NCI-H2029 (cell line): ENCODE measurements at regions not wholly inside any gene's neighbourhood (a gene's known extent, or its start where the extent isn't known, plus 50 kb on each side); places are given as distances from the start of the nearest gene placed in this dataset.
"Not testable (repeated sequence)": the region's sequence is repeated elsewhere in the genome, so short reads cannot be mapped to it uniquely, and the experiment has no call there.

Source experiments
- DNase-seq: peaks from one replicate; lab custom pipeline; 2025; lab: John Stamatoyannopoulos, UW

DNA sequence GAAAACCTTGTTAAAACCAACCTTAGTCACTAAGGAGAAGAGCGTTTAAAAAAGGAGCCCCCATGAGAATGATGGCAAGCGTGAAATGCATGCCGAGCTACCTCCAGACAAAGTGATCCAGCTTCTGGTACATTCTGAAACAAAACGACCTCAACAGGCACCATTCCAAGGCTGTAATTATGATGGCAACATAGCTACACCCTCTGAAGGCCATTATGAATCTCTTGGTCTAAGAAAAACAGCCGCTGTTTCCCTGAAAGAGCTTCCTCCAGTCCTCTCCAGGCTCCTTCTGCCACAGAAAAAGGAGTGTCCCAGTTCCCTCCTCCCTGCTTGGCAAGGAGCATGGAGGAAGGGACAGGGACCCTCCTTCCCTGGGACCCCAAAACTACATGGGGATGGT lies 50.0 kb upstream of the ABLIM1 start:
- no peak for DNase-seq

DNA sequence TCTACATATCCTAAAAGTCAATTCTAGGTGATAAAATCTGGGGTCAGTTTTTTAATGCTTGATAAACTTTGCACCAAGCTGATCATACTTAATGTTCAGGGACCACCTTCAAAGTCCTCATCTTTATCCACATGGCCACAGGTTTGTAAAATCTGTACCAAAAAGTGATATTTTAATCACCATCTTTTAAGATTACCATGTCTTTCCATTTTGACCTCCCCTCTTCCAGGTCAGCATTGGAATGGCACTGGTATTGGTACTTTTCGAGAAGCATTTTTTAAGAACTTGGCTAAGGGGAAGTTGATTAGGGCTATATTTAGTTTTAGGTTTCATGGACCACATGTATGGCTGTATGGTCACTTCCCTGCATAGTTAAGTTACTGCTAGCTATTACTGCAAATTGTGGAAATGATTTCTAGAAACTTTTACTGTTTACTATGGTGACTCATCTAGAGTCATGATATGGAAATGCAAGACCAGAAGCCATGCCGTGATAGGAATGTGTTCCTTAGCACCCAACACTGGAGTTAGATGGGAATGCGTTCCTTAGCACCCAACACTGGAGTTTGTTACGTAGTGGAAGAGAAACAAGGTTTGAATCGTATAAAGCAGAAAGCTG lies 50.8 kb upstream of the ABLIM1 start:
- DNase-seq: no peak

DNA sequence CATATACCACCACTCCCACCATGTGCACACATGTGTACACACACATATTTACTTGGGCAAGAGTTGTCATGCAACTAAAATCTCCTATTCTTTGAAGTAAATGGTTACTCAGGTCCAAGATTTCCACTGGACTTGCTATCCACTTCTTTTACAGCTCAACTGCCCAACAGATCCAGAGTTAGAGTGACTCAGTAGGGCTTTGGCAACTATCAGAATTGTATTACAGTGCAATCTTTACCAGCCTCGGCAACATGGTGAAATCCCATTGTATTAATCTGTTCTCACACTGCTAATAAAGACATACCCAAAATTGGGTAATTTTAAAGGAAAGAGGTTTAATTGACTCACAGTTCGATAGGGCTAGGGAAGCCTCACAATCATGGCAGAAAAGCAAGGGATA lies 51.9 kb upstream of the ABLIM1 start:
- no peak for DNase-seq

DNA sequence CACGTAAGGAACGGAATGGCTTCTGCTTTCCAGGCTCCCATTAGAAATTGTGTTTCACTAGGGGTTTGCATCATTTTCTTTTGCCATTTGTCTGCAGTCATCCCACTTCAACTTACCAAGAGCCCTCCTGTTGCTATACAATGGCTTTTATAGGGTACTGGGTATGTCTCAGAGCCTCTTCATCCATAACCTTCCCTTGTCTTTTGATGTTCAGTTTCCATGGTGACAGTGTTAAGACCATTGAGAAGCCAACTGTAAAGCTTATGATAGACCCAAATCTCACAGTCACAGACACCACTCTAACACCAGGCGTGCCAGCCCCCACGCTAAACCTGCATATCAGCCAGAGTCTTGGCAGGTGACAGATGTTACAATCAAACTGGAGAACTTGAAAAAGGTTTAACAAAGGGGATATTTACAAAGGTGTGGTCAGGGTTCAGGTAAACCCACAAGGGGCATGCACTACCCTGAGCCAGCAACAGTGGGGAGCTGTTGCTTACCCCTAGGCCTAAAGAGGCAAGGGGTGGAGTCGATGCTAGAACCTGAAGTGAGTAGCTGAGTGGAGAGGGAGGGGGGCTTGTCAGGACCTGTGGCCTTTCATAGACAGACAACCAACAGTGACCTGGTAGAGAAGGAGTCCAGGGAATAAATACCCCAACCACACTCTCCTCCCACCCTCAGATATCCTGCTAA lies 53.2 kb upstream of the ABLIM1 start:
- DNase-seq: no peak

DNA sequence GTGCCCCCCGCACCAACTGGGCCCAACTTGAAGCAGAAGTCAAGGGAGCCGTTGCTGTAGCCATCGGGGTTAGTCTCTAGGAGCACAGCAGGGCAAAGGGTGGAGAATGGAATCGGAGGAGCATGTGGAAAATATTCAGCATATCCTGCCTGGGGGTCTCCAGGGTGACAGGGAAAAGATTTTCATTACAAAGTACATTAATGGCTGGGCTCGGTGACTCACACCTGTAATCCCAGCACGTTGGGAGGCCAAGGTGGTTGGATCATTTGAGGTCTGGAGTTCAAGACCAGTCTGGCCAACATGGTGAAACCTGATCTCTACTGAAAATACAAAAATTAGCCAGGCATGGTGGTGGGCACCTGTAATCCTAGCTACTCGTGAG lies 53.8 kb upstream of the ABLIM1 start:
- no peak for DNase-seq

DNA sequence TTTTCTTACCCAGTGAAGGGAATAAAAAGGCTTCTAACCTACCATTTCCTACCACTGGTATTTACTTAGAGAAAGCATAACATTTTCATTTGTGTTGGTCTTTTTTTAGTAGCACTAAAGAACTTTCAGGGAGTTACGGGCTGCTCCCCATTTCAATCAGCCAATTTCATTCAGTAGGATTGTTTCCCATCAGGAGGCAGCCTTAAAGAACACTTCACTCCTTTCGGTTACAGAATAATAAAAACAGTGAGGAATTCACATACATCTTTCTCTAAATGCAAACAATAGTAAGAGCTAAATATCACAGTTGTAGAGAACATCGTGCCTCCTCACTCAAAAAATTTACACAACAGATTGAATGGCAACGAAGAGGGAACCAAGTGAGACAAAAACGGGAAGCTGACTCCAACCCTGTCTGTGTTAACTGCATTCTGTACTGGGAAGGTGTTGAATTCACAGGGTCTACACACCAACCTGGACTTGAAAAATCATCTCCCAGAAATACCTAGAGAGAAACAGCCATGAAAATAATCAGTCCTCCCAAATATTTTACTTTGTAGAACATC lies 55.5 kb upstream of the ABLIM1 start:
- no peak for DNase-seq

DNA sequence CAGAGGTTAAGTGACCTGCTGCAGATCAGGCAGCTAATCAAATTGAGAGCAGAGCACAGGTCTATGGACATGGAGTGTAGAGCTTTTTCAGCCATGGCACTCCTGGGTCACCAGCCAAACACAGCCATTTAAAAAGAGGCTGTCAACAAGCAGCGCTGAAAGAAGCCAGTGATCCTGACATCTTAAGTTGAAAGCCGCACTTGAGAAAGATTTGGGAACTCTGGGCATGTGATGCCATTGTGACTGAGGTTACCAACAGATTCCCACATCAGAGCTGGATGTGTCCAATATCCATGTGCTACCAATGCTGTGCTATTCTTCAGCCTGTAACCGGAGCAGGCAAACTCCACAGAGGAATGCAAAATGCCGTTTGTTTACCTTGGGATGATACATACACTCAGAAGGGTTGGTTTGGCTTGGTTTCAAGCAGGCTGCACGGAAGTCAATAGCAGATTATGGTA lies 56.2 kb upstream of the ABLIM1 start:
- DNase-seq: peak; percentile 86

DNA sequence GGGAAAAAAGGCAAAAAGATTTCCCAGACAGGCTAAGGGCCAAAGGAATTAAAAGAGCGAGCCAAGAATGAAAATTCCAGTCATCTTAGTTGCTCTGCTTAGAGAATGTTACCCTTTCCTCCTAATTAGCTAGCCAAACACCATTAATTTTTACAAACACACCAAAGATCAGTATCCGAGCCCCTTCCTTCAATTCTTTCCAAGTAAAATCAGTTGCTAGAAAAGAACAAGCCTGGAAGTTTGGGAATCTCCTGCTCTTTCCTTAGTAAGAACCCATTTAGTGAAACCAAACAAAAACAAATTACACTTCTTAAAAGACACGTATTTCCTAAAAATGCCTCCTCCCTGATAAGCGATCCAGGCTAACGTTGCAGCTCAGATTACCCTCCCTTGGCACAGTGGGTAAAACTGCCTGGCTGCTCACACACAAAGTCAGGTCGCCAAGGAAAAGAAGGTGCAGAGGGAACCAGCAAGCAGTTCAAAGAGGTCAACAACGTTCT lies 57.1 kb upstream of the ABLIM1 start:
- no peak for DNase-seq

DNA sequence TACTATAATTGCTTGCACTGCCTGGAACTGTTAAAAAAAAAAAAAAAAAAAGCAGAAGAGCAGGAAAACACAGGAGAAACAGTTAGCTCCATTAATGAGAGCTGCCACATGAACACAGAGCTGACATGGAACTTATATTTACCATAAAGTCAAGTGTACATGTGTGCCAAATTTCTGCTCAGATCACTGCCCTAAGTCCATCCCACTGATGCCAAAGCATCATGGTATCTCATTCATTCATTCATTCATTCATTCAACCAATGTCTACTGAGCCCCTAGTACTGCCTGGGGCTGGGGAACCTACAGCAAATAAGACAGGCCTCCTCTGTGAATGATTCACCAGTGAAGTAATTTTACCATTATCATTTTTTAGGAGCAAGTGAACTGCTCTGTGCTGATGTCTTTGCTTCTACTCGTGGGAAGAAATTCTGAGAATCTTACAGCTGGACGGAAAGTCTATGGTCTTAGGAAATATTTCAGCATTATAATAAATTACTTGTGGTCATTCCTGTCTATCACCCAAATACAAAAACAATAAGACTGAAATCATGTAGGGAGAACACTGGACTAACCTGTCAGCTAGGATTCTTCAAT lies 58.8 kb upstream of the ABLIM1 start:
- no peak for DNase-seq

DNA sequence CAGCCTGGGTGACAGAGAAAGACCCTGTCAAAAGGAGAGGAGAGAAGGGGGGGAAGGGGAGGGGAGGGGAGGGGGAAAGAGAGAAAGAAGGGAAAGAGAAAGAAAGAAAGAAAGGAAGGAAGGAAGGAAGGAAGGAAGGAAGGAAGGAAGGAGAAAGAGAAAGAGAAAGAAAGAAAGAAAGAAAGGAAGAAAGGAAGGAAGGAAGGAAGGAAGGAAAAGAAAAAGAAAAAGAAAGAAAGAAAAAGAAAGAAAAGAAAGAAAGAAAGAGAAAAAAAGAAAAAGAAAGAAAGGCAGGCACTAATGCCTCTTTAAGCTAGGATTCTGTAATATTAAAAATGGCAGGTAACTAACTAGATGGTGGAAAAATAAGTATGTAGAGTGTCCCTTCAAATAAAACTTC lies 59.8 kb upstream of the ABLIM1 start:
- DNase-seq: not testable (repeated sequence)

DNA sequence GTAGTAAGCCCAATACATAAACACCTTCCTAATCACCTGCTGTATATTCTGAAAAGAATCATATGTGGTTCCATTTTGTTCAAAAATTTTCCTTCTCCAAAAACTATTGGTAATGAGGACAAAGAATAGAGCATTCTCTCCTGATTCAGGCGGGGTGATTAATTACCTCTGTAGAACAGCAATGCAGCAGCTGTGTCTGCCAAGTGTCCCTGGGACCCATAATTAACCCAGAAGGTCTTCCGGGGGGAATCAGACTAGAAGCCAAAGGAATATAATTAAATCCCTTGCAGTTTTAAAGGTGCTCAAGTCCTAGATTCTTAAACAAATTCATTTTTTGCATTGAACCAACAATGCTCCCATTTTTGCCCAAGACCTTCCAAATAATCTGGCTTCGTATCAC lies 60.3 kb upstream of the ABLIM1 start:
- DNase-seq: no peak

DNA sequence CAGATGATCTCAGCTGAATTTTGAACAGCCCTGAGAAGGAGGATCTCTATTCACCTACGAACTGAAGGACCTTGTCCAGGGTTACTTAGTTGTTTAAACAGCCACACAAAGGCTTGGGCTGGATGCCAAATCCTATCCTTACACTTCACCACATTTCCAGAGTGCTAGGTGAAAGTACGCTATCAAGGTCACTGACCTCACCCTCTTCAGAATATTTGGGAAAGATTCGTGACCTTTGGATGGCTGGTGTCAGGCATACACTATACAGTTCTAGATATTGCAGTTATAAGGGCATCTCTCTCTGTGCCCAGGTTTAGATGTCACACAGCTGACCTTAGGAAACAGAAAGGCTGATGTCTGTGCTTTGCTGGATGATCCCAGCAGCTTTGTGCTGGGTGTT lies 61.2 kb upstream of the ABLIM1 start:
- peak; percentile 77 for DNase-seq

DNA sequence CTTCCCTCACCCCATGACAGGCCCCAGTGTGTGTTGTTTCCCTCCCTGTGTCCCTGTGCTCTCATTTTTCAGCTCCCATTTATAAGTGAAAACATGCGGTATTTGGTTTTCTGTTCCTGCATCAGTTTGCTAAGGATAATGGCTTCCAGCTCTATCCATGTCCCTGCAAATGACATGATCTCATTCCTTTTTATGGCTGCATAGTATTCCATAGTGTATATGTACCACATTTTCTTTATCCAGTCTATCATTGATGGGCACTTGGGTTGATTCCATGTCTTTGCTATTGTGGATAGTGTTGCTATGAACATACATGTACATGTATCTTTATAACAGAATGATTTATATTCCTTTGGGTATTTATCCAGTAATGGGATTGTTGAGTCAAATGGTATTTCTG lies 61.9 kb upstream of the ABLIM1 start:
- DNase-seq: not testable (repeated sequence)

DNA sequence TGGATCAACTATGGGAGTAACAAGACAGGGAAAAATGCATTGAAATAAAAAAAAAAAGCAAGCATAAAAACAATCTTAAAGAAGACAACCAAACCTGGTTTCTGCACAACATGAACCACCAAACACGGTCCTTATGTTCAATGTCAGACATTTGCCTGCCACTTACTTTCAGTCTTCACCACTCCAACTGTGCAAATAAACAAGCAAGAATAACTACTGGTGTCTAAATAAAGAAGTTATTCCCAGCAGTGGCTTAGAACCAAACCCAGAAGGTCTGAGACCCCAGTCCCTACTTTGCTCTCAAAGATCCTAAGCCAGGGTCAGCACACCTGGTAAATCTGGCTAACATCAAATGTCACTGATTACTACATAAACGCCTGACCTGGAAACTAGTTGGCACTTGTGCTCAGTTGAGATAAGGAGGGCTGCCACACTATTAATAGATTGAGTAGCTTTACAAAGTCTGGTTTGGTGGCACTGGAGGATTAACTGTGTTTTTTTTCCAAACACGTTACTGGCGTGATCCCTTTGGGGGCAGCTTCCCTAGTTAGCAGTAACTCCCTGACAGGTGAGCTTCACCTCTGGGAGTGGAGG lies 62.7 kb upstream of the ABLIM1 start:
- no peak for DNase-seq

DNA sequence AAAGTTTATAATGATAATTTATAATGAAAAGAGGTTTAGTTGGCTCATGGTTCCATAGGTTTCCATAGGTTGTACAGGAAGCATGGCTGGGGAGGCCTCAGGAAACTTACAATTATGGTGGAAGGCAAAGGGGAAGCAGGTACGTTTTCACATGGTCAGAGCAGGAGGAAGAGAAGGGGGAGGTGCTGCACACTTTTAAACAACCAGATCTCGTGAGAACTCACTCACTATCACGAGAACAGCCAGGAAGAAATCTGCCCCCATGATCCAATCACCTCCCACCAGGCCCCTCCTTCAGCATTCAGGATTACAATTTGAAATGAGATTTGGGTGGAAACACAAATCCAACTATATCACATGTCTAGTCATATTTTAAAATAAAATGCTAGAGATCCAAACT lies 64.1 kb upstream of the ABLIM1 start:
- not testable (repeated sequence) for DNase-seq

DNA sequence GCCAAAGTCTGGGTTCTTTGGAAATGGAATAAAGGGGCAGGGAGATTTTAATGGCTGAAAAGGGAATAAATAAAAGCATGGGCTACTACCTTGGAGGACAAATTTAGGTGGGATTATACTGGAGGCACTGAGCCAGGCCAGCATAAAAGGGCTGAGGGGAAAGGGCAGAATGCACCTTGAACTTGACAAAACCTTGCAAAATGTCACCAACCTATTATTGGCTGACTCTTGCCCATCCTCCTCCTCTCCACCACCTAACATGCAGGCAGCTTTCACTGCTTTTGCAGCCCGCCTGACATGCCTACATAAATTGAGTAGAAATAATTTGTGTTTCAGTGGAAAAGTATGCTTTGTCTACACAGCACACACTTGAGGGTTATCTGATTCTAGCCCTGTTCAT lies 65.3 kb upstream of the ABLIM1 start:
- DNase-seq: no peak

DNA sequence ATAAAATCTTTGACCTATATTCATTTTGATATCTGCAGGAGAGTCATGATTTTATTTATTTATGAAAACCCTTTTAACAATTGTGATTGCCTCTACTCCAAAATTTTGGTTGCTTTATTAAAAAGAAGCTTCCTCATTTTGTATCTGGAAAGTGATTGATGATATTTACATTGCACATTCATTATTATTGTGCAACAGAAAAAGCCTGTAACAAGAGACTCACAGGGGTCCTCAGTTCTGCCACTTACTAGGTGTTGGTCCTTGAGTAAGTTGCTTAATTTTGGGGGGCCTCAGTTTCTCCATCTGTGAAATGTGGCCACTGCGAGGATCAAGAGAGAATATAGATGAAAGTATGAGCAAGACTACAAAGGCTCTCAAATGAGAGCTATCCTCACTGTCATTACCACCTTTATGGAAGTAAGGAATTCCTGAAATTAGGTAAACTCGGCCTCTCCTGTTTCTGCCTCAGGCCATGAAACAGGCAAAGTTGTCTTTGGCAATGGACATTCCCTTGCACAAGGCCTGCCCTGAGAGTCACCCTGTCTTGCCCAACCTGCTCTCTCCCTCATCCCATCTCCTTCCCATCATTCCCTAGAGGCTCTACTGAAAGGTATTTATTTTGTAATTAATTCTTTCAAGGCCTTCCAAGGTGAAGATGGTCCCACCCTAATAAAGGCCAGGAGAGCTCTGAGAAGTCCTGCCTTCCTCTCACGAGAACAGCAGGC lies 66.1 kb upstream of the ABLIM1 start:
- no peak for DNase-seq

DNA sequence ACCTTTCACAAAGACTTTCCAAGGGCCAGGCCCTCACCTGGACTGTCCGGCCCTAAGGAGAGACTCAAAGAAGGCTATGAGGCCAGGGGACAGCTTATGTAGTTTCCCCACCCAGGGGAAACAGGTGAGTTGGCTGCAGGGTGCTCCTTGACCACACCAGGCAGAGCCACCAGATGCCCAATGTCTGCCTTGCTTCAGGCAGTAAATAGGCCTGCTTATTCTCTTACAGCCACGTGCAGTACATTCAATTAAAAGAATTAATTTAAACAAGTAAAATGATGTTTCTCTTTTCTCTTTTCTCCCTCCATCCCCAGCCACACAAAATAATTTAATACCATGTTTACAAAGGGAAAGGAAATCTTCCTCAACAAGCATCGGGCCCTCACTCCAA lies 66.6 kb upstream of the ABLIM1 start:
- DNase-seq: no peak

DNA sequence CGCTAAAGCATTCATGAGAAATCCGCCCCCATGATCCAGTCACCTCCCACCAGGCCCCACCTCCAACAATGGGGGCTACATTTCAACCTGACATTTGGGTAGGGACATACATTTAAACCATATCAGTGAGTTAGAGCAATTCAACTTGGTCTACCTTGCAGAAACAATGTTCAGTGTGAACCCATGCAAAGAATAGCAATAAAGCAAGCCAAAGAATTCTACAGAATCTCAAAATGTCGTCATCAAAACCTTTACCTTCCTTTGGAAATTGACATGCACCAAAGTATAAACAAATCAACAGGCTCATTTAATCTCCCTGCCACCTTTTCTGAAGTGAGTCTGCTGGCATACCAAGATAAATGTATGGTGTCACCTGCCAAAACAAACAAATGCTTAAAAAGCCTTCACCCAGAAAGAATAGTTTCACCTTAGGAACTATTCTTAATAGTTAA lies 68.8 kb upstream of the ABLIM1 start:
- DNase-seq: no peak

DNA sequence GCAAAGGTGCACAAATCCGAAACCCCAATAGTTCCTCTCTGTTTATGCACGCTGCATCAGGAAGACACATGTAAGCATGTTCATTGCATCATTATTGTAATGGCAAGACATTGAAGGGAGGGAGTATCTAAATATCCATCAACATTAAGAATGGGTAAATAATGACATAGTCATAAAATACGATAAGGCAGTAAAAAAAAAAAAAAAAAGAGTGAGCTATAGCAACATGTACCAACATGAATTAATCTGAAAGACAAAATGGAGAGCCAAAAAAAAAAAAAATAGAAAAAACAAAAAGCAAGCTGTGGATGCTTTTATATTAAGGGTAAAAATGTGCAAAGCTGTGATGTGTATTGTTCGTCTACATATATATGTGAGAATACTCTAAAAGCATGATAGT lies 70.2 kb upstream of the ABLIM1 start:
- no peak for DNase-seq

DNA sequence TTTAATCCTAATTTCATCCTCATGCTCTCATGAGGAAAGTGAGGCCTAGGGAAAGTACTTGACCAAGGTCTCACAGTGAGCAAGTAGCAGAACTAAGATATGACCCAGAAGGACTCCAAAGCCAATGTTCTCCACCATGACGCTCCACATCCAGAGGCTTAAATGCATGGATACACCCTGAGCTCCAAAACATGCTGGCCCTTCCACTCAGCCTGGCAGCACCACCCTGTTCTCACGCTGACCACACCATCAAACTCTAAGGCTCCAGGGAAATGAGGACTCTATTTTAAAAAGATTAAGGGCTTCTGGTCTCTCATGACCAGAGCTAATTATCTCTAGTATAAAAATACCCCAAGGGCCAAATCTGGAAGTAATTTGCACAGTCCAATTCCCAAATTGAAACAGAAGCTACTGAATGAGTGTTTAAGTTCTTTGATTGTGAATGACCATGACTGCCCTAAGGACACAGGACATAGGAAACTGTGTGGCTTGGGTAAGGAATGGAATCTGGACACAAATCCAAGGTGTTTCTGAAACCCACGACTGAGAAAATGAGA lies 71.1 kb upstream of the ABLIM1 start:
- no peak for DNase-seq

DNA sequence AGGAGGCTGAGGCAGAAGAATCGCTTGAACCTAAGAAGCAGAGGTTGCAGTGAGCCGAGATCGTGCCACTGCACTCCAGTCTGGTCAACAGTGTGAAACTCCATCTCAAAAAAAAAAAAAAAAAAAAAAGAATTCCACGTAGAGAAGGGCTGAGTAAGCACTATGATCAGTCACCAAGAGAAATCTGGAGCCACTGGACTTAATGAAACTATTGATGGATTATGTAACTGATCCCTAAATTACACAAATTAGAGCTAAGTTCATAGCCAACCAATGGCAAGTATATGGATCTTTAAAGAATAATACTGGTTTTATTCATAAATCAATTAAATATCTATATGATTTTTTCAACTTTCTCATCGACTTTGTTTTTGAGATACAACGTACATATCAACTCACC lies 72.2 kb upstream of the ABLIM1 start:
- no peak for DNase-seq
